GM12878 (cell line): ENCODE measurements at regions not wholly inside any gene's neighbourhood (a gene's known extent, or its start where the extent isn't known, plus 50 kb on each side); places are given as distances from the start of the nearest gene placed in this dataset.

Source experiments
- ATAC-seq: fragments of 200-7000 bp; cut with Tn5 transposase; 3 replicates; pipeline ENCODE4 v1.9.1; 2020; ENCODE audit warnings: mild to moderate bottlenecking, moderate library complexity
- BruUV-seq: library from RNA; stranded (reverse); fragments of 400-500 nt; replicated peaks from 2 replicates; lab custom pipeline; 2021; lab: Mats Ljungman, UMichigan
- CTCF ChIA-PET: fragments of 300-600 bp; sonication (Branson Sonifier 250); formaldehyde crosslinking; extraction: SDS; loops from one replicate; lab custom pipeline; 2021; ENCODE audit warnings: inconsistent platforms; lab: Yijun Ruan, JAX
- POLR2A ChIA-PET: fragments of 350-600 bp; formaldehyde crosslinking; extraction: SDS; loops from one replicate; lab custom pipeline; 2021; ENCODE audit warnings: inconsistent platforms; lab: Charles Lee
- RAD21 ChIA-PET: fragments of 300-600 bp; sonication (Branson Sonifier 250); formaldehyde crosslinking; loops from one replicate; lab custom pipeline; 2023; ENCODE audit warnings: antibody characterized with exemption; ENCODE audit not compliant: unreplicated experiment; lab: Charles Lee
- SMC1A ChIA-PET: fragments of 300-600 bp; sonication (Branson Sonifier 250); formaldehyde crosslinking; loops from one replicate; lab custom pipeline; 2023; ENCODE audit not compliant: unreplicated experiment, uncharacterized antibody; lab: Charles Lee
- DNase-seq: peaks from one replicate; pipeline ENCODE4 v3.0.0-alpha.2; 2011; ENCODE audit warnings: low read depth, low spot score
- FAIRE-seq: peaks from 3 replicates; lab custom pipeline; 2011; peaks lifted over from hg19 to GRCh38; lab: Jason Lieb, UNC
- H2AFZ ChIP-seq: 2 replicates; pipeline ENCODE4 v1.6.0; 2011; ENCODE audit warnings: low read depth, low read length, control low read depth; ENCODE audit not compliant: control insufficient read depth
- H3K27ac ChIP-seq: 2 replicates; pipeline ENCODE4 v1.5.1; 2011; ENCODE audit warnings: control low read depth; ENCODE audit not compliant: control insufficient read depth, insufficient read depth
- H3K27me3 ChIP-seq, 2 experiments: replicated peaks in 1 of 2; 2 replicates each; pipeline versions ENCODE4 v1.6.0 to v1.6.1; 2011; ENCODE audit warnings: low read length in 1 of 2; ENCODE audit not compliant: control insufficient read depth in 2 of 2, insufficient read depth in 2 of 2
- H3K36me3 ChIP-seq, 2 experiments: 2 replicates each; pipeline ENCODE4 v1.5.1; 2011; ENCODE audit warnings: low read length in 1 of 2; ENCODE audit not compliant: control insufficient read depth in 2 of 2, insufficient read depth in 2 of 2
- H3K4me1 ChIP-seq: 2 replicates; pipeline ENCODE4 v1.6.1; 2011; ENCODE audit warnings: mild to moderate bottlenecking, low read length, moderate library complexity, mixed read lengths; ENCODE audit not compliant: control insufficient read depth, insufficient read depth
- H3K4me2 ChIP-seq: 2 replicates; pipeline ENCODE4 v1.6.0; 2011; ENCODE audit warnings: control low read depth; ENCODE audit not compliant: control insufficient read depth, insufficient read depth
- H3K4me3 ChIP-seq: fragments of 200-600 bp; sonication (generic); 2 replicates; pipeline ENCODE4 v1.5.1; 2016
- H3K79me2 ChIP-seq: 2 replicates; pipeline ENCODE4 v1.6.0; 2011; ENCODE audit warnings: low read length; ENCODE audit not compliant: control insufficient read depth, insufficient read depth
- H3K9ac ChIP-seq: 2 replicates; pipeline ENCODE4 v1.8.0; 2011; ENCODE audit warnings: low read length, control low read depth, mixed read lengths; ENCODE audit not compliant: control insufficient read depth, insufficient read depth
- H3K9me3 ChIP-seq: replicated peaks from 3 replicates; pipeline ENCODE4 v1.5.1; 2011; ENCODE audit warnings: mild to moderate bottlenecking, low read length; ENCODE audit not compliant: control insufficient read depth, insufficient read depth
- H4K20me1 ChIP-seq: 2 replicates; pipeline ENCODE4 v1.6.0; 2011; ENCODE audit not compliant: control insufficient read depth, insufficient read depth
- ASH2L ChIP-seq: fragments of 300-600, 200-600 bp; sonication (generic); IDR thresholded peaks from 2 replicates; pipeline ENCODE4 v1.6.1; 2017; ENCODE audit warnings: low read depth, mild to moderate bottlenecking, borderline replicate concordance
- CEBPB ChIP-seq, 2 experiments: fragments of 150-350 bp in 1 of 2; IDR thresholded peaks; 2 replicates each; pipeline ENCODE4 v1.6.1; 2012 to 2014; ENCODE audit warnings: low read depth in 2 of 2, low read length in 2 of 2, borderline replicate concordance in 1 of 2, inconsistent platforms in 1 of 2
- CEBPZ ChIP-seq: fragments of 150-350 bp; IDR thresholded peaks from 2 replicates; pipeline ENCODE4 v1.6.1; 2016; ENCODE audit warnings: low read depth, low read length
- EP300 ChIP-seq, 2 experiments: fragments of 150-350 bp in 1 of 2; IDR thresholded peaks; 2 replicates each; pipeline ENCODE4 v1.6.1; 2011 to 2012; ENCODE audit warnings: low read depth in 2 of 2, low read length in 2 of 2, borderline replicate concordance in 1 of 2, improper control_type of control experiment in 1 of 2, inconsistent platforms in 1 of 2; ENCODE audit not compliant: control insufficient read depth in 1 of 2
- FOXK2 ChIP-seq: fragments of 450-650 bp; IDR thresholded peaks from 2 replicates; pipeline ENCODE4 v1.6.1; 2017; ENCODE audit warnings: mild to moderate bottlenecking, moderate library complexity
- HDGF ChIP-seq: fragments of 450-650 bp; IDR thresholded peaks from 2 replicates; pipeline ENCODE4 v1.6.1; 2016; ENCODE audit warnings: antibody characterized with exemption
- NR2C2 ChIP-seq: IDR thresholded peaks from 2 replicates; pipeline ENCODE4 v1.6.1; 2011; ENCODE audit warnings: borderline replicate concordance, low read depth; ENCODE audit not compliant: control insufficient read depth, insufficient read length
- PAX8 ChIP-seq: fragments of 450-650 bp; IDR thresholded peaks from 2 replicates; pipeline ENCODE4 v1.6.1; 2017; ENCODE audit warnings: mild to moderate bottlenecking, moderate library complexity
- SKIL ChIP-seq: fragments of 450-650 bp; IDR thresholded peaks from 2 replicates; pipeline ENCODE4 v1.6.1; 2017; ENCODE audit warnings: mild to moderate bottlenecking, low read depth, inconsistent platforms; ENCODE audit not compliant: poor library complexity, severe bottlenecking
- SUPT20H ChIP-seq: IDR thresholded peaks from 2 replicates; pipeline ENCODE4 v1.6.1; 2011; ENCODE audit warnings: low read depth, mild to moderate bottlenecking, low read length, moderate library complexity, borderline replicate concordance; ENCODE audit not compliant: control insufficient read depth
- WGBS: methylation state at CpG from one replicate; pipeline ENCODE4 v1.1.6; 2016; ENCODE audit warnings: low lambda C conversion rate; ENCODE audit not compliant: insufficient replicate concordance, insufficient coverage; ENCODE audit errors: missing lambda C conversion rate; 5-methylcytosine and 5-hydroxymethylcytosine counted together
- in situ Hi-C: fragments of 300-500 bp; cut with MboI; formaldehyde crosslinking; loops from 9 replicates; pipeline ENCODE4 v1.14.3; 2018; ENCODE audit warnings: mixed read lengths
- intact Hi-C: fragments of 100-400 bp; cut with micrococcal nuclease; formaldehyde crosslinking; loops from one replicate; pipeline ENCODE4 v1.14.2; 2022; ENCODE audit not compliant: unreplicated experiment

GRCh38 chr2:238665919-238666318 lies 182.0 kb upstream of the TWIST2 start:
- ChIA-PET RAD21 (no interaction called here), POLR2A (no interaction called here), CTCF (no interaction called here), SMC1A (no interaction called here)
- H4K20me1 ChIP-seq: no peaks in the 10 kb centered on the region
- no peak overlapping the region for H3K9ac ChIP-seq
- BruUV-seq: no TSS peak
- TF ChIP-seq SKIL: no peak
- TF ChIP-seq CEBPZ: no peak
- no peak for TF ChIP-seq ASH2L
- no peak for TF ChIP-seq NR2C2
- TF ChIP-seq FOXK2: no peak
- no peak for TF ChIP-seq EP300 (IDR thresholded peaks at IDR 0.05; ENCODE audit: borderline replicate concordance in 1 of 2, control insufficient read depth in 1 of 2, low read depth in 2 of 2, low read length in 2 of 2)
- no peak for TF ChIP-seq PAX8
- no peak for TF ChIP-seq SUPT20H
- TF ChIP-seq CEBPB (IDR thresholded peaks at IDR 0.05; ENCODE audit: borderline replicate concordance in 1 of 2, low read depth in 2 of 2, low read length in 2 of 2): no peak
- no peak for TF ChIP-seq HDGF
- no peaks in the 10 kb centered on the region for H3K9me3 ChIP-seq
- no peak overlapping the region for H3K4me2 ChIP-seq
- no peaks in the 10 kb centered on the region for H3K79me2 ChIP-seq
- no peak overlapping the region for H3K27ac ChIP-seq
- no peaks in the 10 kb centered on the region; a peak in 1 of 4 replicates for H3K27me3 ChIP-seq
- ATAC-seq (no peak), DNase-seq (no peak), FAIRE-seq (no peak)
- H3K4me3 ChIP-seq: no peak overlapping the region
- intact Hi-C loops (no loop called here), in situ Hi-C loops (no loop called here)
- H3K4me1 ChIP-seq: no peaks in the 10 kb centered on the region
- no peak overlapping the region for H2AFZ ChIP-seq
- H3K36me3 ChIP-seq: no peaks in the 10 kb centered on the region
- WGBS: 10% methylated on average over 3 of the region's 3 CpGs
